Neural progenitor cell (in vitro differentiated cells): ENCODE measurements at regions not wholly inside any gene's neighbourhood (a gene's known extent, or its start where the extent isn't known, plus 50 kb on each side); places are given as distances from the start of the nearest gene placed in this dataset.

ENCODE experiments used
- DNase-seq: peaks from one replicate; pipeline ENCODE4 v3.0.0-alpha.2; 2016; ENCODE audit warnings: low spot score
- H2AFZ ChIP-seq: fragments of 200-600 bp; sonication (generic); replicated peaks from 2 replicates; pipeline ENCODE4 v1.6.1; 2016; ENCODE audit warnings: antibody characterized with exemption
- H3F3A ChIP-seq: fragments of 200-600 bp; sonication (generic); 2 replicates; pipeline ENCODE4 v1.6.1; 2016; ENCODE audit warnings: antibody characterized with exemption, low read depth
- H3K27ac ChIP-seq: fragments of 200-600 bp; sonication (generic); 2 replicates; pipeline ENCODE4 v1.5.1; 2016; ENCODE audit warnings: mild to moderate bottlenecking
- H3K27me3 ChIP-seq: fragments of 200-600 bp; sonication (generic); 2 replicates; pipeline ENCODE4 v1.6.1; 2016; ENCODE audit warnings: mild to moderate bottlenecking, moderate library complexity
- H3K36me3 ChIP-seq: fragments of 200-600 bp; sonication (generic); 2 replicates; pipeline ENCODE4 v1.5.1; 2016
- H3K4me1 ChIP-seq: fragments of 200-600 bp; sonication (generic); 2 replicates; pipeline ENCODE4 v1.6.1; 2016; ENCODE audit warnings: mixed run types
- H3K4me2 ChIP-seq: fragments of 200-600 bp; sonication (generic); 2 replicates; pipeline ENCODE4 v1.6.1; 2016
- H3K4me3 ChIP-seq: fragments of 200-600 bp; sonication (generic); 2 replicates; pipeline ENCODE4 v1.5.1; 2016
- H3K79me2 ChIP-seq: fragments of 200-600 bp; sonication (generic); 2 replicates; pipeline ENCODE4 v1.6.1; 2016; ENCODE audit warnings: low read depth
- H3K9ac ChIP-seq: fragments of 200-600 bp; sonication (generic); 2 replicates; pipeline ENCODE4 v1.6.1; 2016
- H3K9me3 ChIP-seq: fragments of 200-600 bp; sonication (generic); 2 replicates; pipeline ENCODE4 v1.5.1; 2016; ENCODE audit warnings: low read depth
- H4K20me1 ChIP-seq: fragments of 200-600 bp; sonication (generic); 2 replicates; pipeline ENCODE4 v1.6.1; 2016; ENCODE audit warnings: low read depth
- H3K27ac Mint-ChIP-seq: 3 replicates; pipeline ENCODE4 v1.8.0; 2021; ENCODE audit warnings: mixed read lengths
- H3K27me3 Mint-ChIP-seq: 2 replicates; pipeline ENCODE4 v1.8.0; 2022; ENCODE audit warnings: low read depth, mild to moderate bottlenecking, inconsistent platforms, moderate library complexity, mixed read lengths; ENCODE audit not compliant: insufficient read depth
- H3K36me3 Mint-ChIP-seq: 3 replicates; pipeline ENCODE4 v1.8.0; 2021; ENCODE audit warnings: mixed read lengths
- H3K4me1 Mint-ChIP-seq: 3 replicates; pipeline ENCODE4 v1.8.0; 2021; ENCODE audit warnings: mixed read lengths
- H3K4me3 Mint-ChIP-seq: 3 replicates; pipeline ENCODE4 v1.8.0; 2021; ENCODE audit warnings: mild to moderate bottlenecking, moderate library complexity, mixed read lengths
- H3K9me3 Mint-ChIP-seq: 3 replicates; pipeline ENCODE4 v1.8.0; 2020; ENCODE audit warnings: mixed read lengths
- CTCF ChIP-seq: fragments of 200-600 bp; sonication (generic); IDR thresholded peaks from 2 replicates; pipeline ENCODE4 v1.5.1; 2017; ENCODE audit warnings: antibody characterized with exemption, mild to moderate bottlenecking
- EZH2 ChIP-seq: fragments of 200-600 bp; sonication (generic); IDR thresholded peaks from 2 replicates; pipeline ENCODE4 v1.6.1; 2017; ENCODE audit warnings: antibody characterized with exemption, mild to moderate bottlenecking, moderate library complexity
- EZH2phosphoT487 ChIP-seq: fragments of 200-600 bp; sonication (generic); IDR thresholded peaks from 2 replicates; pipeline ENCODE4 v1.6.1; 2017; ENCODE audit warnings: antibody characterized with exemption

GRCh38 chr6:163948250-163948649 is 533.7 kb downstream of the QKI start:
- no peak for TF ChIP-seq EZH2phosphoT487
- TF ChIP-seq CTCF, result no peak
- TF ChIP-seq EZH2, result no peak

GRCh38 chr6:163947276-163947675 is 532.8 kb downstream of the QKI start:
- Histone ChIP-seq H3K36me3 (no peaks in the 10 kb centered on the region), H3K27me3 (no peaks in the 10 kb centered on the region), H3K9ac (no peak overlapping the region), H3K9me3 (no peaks in the 10 kb centered on the region), H3K4me2 (no peak overlapping the region), H2AFZ (no peak overlapping the region), H3K4me1 (peaks cover 45% of the 10 kb centered on the region), H3F3A (peaks cover 32% of the 10 kb centered on the region), H3K27ac (no peak overlapping the region), H4K20me1 (no peaks in the 10 kb centered on the region), H3K79me2 (no peaks in the 10 kb centered on the region), H3K4me3 (no peak overlapping the region)
- Mint-ChIP-seq H3K27ac (peak overlapping the region; percentile 62), H3K36me3 (peaks cover 4% of the 10 kb centered on the region), H3K27me3 (peaks cover 2% of the 10 kb centered on the region), H3K9me3 (peaks cover 10% of the 10 kb centered on the region), H3K4me3 (no peak overlapping the region), H3K4me1 (peaks cover 64% of the 10 kb centered on the region)
- DNase-seq, result no peak
- TF ChIP-seq EZH2 (no peak), EZH2phosphoT487 (no peak), CTCF (no peak)

More at GRCh38 chr6:163948250-163948649, 533.7 kb downstream of the QKI start:
- peaks cover 2% of the 10 kb centered on the region for H3K27me3 Mint-ChIP-seq
- H3K4me1 Mint-ChIP-seq, result peaks cover 63% of the 10 kb centered on the region
- DNase-seq, result no peak
- Histone ChIP-seq H3K4me2 (no peak overlapping the region), H3K4me1 (peaks cover 35% of the 10 kb centered on the region), H3K9me3 (no peaks in the 10 kb centered on the region), H3K36me3 (no peaks in the 10 kb centered on the region), H2AFZ (no peak overlapping the region), H3F3A (peaks cover 23% of the 10 kb centered on the region), H3K4me3 (no peak overlapping the region), H3K27me3 (no peaks in the 10 kb centered on the region), H3K9ac (no peak overlapping the region), H3K27ac (no peak overlapping the region), H3K79me2 (no peaks in the 10 kb centered on the region), H4K20me1 (no peaks in the 10 kb centered on the region)
- peaks cover 16% of the 10 kb centered on the region for H3K9me3 Mint-ChIP-seq
- H3K4me3 Mint-ChIP-seq, result no peak overlapping the region
- H3K27ac Mint-ChIP-seq, result peak overlapping the region; percentile 4
- peaks cover 5% of the 10 kb centered on the region for H3K36me3 Mint-ChIP-seq

DNA sequence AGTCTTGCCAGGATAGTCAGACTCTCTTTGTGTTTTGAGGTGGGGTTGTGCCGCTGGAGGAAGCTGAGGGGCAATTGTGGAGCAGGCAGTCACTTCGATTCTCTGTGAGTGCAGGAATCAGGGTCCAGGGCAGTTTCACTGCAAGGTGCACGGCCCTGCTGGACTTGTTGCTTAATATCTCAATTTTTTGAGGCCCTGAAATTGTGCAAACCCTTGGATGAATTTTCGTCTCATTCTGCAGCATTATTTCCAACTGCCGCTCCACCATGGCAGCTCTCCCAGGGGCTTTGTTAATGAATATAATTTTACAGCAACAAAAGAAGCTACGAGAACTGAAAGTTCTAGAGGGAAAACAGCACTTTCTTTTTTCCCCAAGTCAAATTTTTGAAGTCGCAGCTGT is 531.9 kb downstream of the QKI start:
- H3K27me3 Mint-ChIP-seq, result peaks cover 6% of the 10 kb centered on the region
- no peak overlapping the region for H3K4me3 Mint-ChIP-seq
- peaks cover 39% of the 10 kb centered on the region for H3F3A ChIP-seq
- H3K4me3 ChIP-seq, result no peak overlapping the region
- H3K79me2 ChIP-seq, result no peaks in the 10 kb centered on the region
- no peak overlapping the region for H3K4me2 ChIP-seq
- H3K4me1 ChIP-seq, result peaks cover 53% of the 10 kb centered on the region
- peak overlapping the region; percentile 99 for H3K27ac Mint-ChIP-seq
- no peaks in the 10 kb centered on the region for H3K36me3 Mint-ChIP-seq
- H2AFZ ChIP-seq, result peak overlapping the region; percentile 59
- peaks cover 6% of the 10 kb centered on the region for H3K9me3 Mint-ChIP-seq
- H3K9me3 ChIP-seq, result no peaks in the 10 kb centered on the region
- H3K27ac ChIP-seq, result no peak overlapping the region
- H3K9ac ChIP-seq, result no peak overlapping the region
- H3K27me3 ChIP-seq, result no peaks in the 10 kb centered on the region
- H3K36me3 ChIP-seq, result no peaks in the 10 kb centered on the region
- TF ChIP-seq EZH2 (no peak), EZH2phosphoT487 (no peak), CTCF (no peak)
- no peak for DNase-seq
- H4K20me1 ChIP-seq, result no peaks in the 10 kb centered on the region
- H3K4me1 Mint-ChIP-seq, result peaks cover 66% of the 10 kb centered on the region
